SK-N-SH (cell line): ENCODE measurements at regions not wholly inside any gene's neighbourhood (a gene's known extent, or its start where the extent isn't known, plus 50 kb on each side); places are given as distances from the start of the nearest gene placed in this dataset.

Experiments used
- CTCF ChIA-PET: fragments of 300-600, 350-600 bp; formaldehyde crosslinking; extraction: SDS; loops from one replicate; lab custom pipeline; 2021; lab: Yijun Ruan, JAX
- POLR2A ChIA-PET: fragments of 350-600 bp; sonication (Branson Sonifier 250); formaldehyde crosslinking; extraction: SDS; loops from one replicate; lab custom pipeline; 2020; ENCODE audit warnings: antibody characterized with exemption, inconsistent platforms; lab: Yijun Ruan, JAX
- DNase-seq: peaks from one replicate; pipeline ENCODE4 v3.0.0; 2012
- H2AFZ ChIP-seq: fragments of 200-600 bp; sonication (generic); 2 replicates; pipeline ENCODE4 v1.8.1; 2016; ENCODE audit warnings: antibody characterized with exemption, mild to moderate bottlenecking, low read depth
- H3F3A ChIP-seq: fragments of 200-600 bp; sonication (generic); replicated peaks from 2 replicates; pipeline ENCODE3; 2016; ENCODE audit warnings: antibody characterized with exemption, mild to moderate bottlenecking; ENCODE audit not compliant: insufficient read depth
- H3K27ac ChIP-seq, 2 experiments: fragments of 200-500 bp in 1 of 2; fragments of 200-600 bp in 1 of 2; sonication (Bioruptor generic) in 1 of 2; sonication (generic), shearing (Covaris generic) in 1 of 2; 2 replicates each; pipeline versions ENCODE4 v1.5.1 to v1.6.1; 2014 to 2016; ENCODE audit warnings: low read depth in 2 of 2, inconsistent platforms in 1 of 2, low read length in 1 of 2, mild to moderate bottlenecking in 1 of 2, mixed read lengths in 1 of 2
- H3K27me3 ChIP-seq: fragments of 200-600 bp; sonication (generic), shearing (Covaris generic); 2 replicates; pipeline ENCODE4 v1.6.1; 2016; ENCODE audit warnings: mixed run types; ENCODE audit not compliant: insufficient read depth
- H3K36me3 ChIP-seq, 2 experiments: fragments of 200-500 bp in 1 of 2; fragments of 200-600 bp in 1 of 2; sonication (Bioruptor generic) in 1 of 2; sonication (generic) in 1 of 2; replicated peaks in 1 of 2; 2 replicates each; pipeline versions ENCODE3 to v1.5.1; 2014 to 2016; ENCODE audit warnings: low read length in 1 of 2, mild to moderate bottlenecking in 1 of 2; ENCODE audit not compliant: insufficient read depth in 2 of 2, control insufficient read depth in 1 of 2
- H3K4me1 ChIP-seq, 2 experiments: fragments of 200-500 bp in 1 of 2; fragments of 200-600 bp in 1 of 2; sonication (Bioruptor generic) in 1 of 2; sonication (generic), shearing (Covaris generic) in 1 of 2; 2 replicates each; pipeline versions ENCODE4 v1.5.1 to v1.6.1; 2014 to 2016; ENCODE audit warnings: low read depth in 1 of 2, low read length in 1 of 2, mixed run types in 1 of 2; ENCODE audit not compliant: insufficient read depth in 2 of 2, control insufficient read depth in 1 of 2
- H3K4me2 ChIP-seq: fragments of 200-600 bp; sonication (generic), shearing (Covaris generic); 2 replicates; pipeline ENCODE4 v1.6.1; 2017; ENCODE audit warnings: mixed run types
- H3K4me3 ChIP-seq, 2 experiments: fragments of 200-500 bp in 1 of 2; fragments of 200-600 bp in 1 of 2; sonication (Bioruptor generic) in 1 of 2; sonication (generic), shearing (Covaris generic) in 1 of 2; 2 replicates each; pipeline versions ENCODE4 v1.5.1 to v1.8.1; 2014 to 2016; ENCODE audit warnings: low read depth in 2 of 2, inconsistent platforms in 1 of 2, low read length in 1 of 2, mild to moderate bottlenecking in 1 of 2, mixed read lengths in 1 of 2, moderate library complexity in 1 of 2
- H3K79me2 ChIP-seq: fragments of 200-600 bp; sonication (generic); 2 replicates; pipeline ENCODE4 v1.8.1; 2017; ENCODE audit warnings: mild to moderate bottlenecking; ENCODE audit not compliant: insufficient read depth
- H3K9ac ChIP-seq: fragments of 200-600 bp; sonication (generic); 2 replicates; pipeline ENCODE4 v1.6.1; 2017; ENCODE audit warnings: mixed run types
- H3K9me2 ChIP-seq: fragments of 200-600 bp; sonication (generic); 2 replicates; pipeline ENCODE4 v1.6.1; 2017; ENCODE audit warnings: mixed run types
- H3K9me3 ChIP-seq: fragments of 200-600 bp; sonication (generic); 2 replicates; pipeline ENCODE4 v1.6.1; 2017; ENCODE audit warnings: mixed run types, mild to moderate bottlenecking, moderate library complexity
- H4K20me1 ChIP-seq: fragments of 200-600 bp; sonication (generic); 2 replicates; pipeline ENCODE4 v1.6.1; 2017; ENCODE audit warnings: mild to moderate bottlenecking, mixed run types; ENCODE audit not compliant: insufficient read depth
- CHD2 ChIP-seq: fragments of 150-350 bp; IDR thresholded peaks from 2 replicates; pipeline ENCODE4 v1.6.1; 2018; ENCODE audit warnings: low read length; ENCODE audit not compliant: partially characterized antibody
- CTCF ChIP-seq: fragments of 200-600 bp; sonication (generic); IDR thresholded peaks from 2 replicates; pipeline ENCODE4 v1.6.1; 2017; ENCODE audit warnings: antibody characterized with exemption, mild to moderate bottlenecking, moderate library complexity
- EP300 ChIP-seq, 2 experiments: IDR thresholded peaks; 2 replicates each; pipeline versions ENCODE4 v1.4.0 to v1.6.1; 2012; ENCODE audit warnings: borderline replicate concordance in 1 of 2, low read depth in 1 of 2, low read length in 1 of 2
- FOSL2 ChIP-seq: IDR thresholded peaks from 2 replicates; pipeline ENCODE4 v1.4.0; 2012; ENCODE audit warnings: low read depth, mild to moderate bottlenecking, moderate library complexity, borderline replicate concordance
- FOXM1 ChIP-seq: IDR thresholded peaks from 2 replicates; pipeline ENCODE4 v1.4.0; 2012; ENCODE audit warnings: low read depth, mild to moderate bottlenecking
- GATA2 ChIP-seq: sonication (generic); formaldehyde crosslinking; IDR thresholded peaks from 2 replicates; pipeline ENCODE4 v1.5.0; 2020; ENCODE audit warnings: mild to moderate bottlenecking, missing genetic modification reagents
- MAX ChIP-seq: IDR thresholded peaks from 2 replicates; pipeline ENCODE4 v1.4.0; 2012; ENCODE audit warnings: low read depth
- NFIC ChIP-seq: IDR thresholded peaks from 2 replicates; pipeline ENCODE4 v1.4.0; 2012; ENCODE audit warnings: borderline replicate concordance
- NRF1 ChIP-seq: IDR thresholded peaks from 2 replicates; pipeline ENCODE4 v1.6.1; 2012; ENCODE audit warnings: low read depth, mild to moderate bottlenecking, low read length
- POLR2AphosphoS5 ChIP-seq: IDR thresholded peaks from 2 replicates; pipeline ENCODE4 v1.6.1; 2012; ENCODE audit warnings: low read depth, low read length
- RAD21 ChIP-seq: IDR thresholded peaks from 2 replicates; pipeline ENCODE4 v1.6.1; 2012; ENCODE audit warnings: mild to moderate bottlenecking, low read length
- RFX5 ChIP-seq: IDR thresholded peaks from 2 replicates; pipeline ENCODE4 v1.6.1; 2012; ENCODE audit warnings: mild to moderate bottlenecking, improper control_type of control experiment, low read length
- RXRA ChIP-seq: IDR thresholded peaks from 2 replicates; pipeline ENCODE4 v1.4.0; 2012; ENCODE audit warnings: low read depth, mild to moderate bottlenecking, borderline replicate concordance
- SIN3A ChIP-seq: IDR thresholded peaks from 2 replicates; pipeline ENCODE4 v1.6.1; 2012; ENCODE audit warnings: low read depth, mild to moderate bottlenecking, low read length, moderate library complexity, borderline replicate concordance
- SMC3 ChIP-seq: IDR thresholded peaks from 2 replicates; pipeline ENCODE4 v1.6.1; 2012; ENCODE audit warnings: low read depth, low read length, improper control_type of control experiment
- TAF1 ChIP-seq: IDR thresholded peaks from 2 replicates; pipeline ENCODE4 v1.6.1; 2012; ENCODE audit warnings: low read depth, mild to moderate bottlenecking, low read length, moderate library complexity, borderline replicate concordance
- TEAD4 ChIP-seq: IDR thresholded peaks from 2 replicates; pipeline ENCODE4 v1.4.0; 2012; ENCODE audit warnings: mild to moderate bottlenecking, borderline replicate concordance; ENCODE audit not compliant: insufficient read depth
- USF2 ChIP-seq: fragments of 150-350 bp; IDR thresholded peaks from 2 replicates; pipeline ENCODE4 v1.6.1; 2017; ENCODE audit warnings: antibody characterized with exemption, low read length, low read depth, borderline replicate concordance
- YY1 ChIP-seq: IDR thresholded peaks from 2 replicates; pipeline ENCODE4 v1.4.0; 2012; ENCODE audit warnings: low read depth, mild to moderate bottlenecking
- ZBTB33 ChIP-seq: IDR thresholded peaks from 2 replicates; pipeline ENCODE4 v1.4.0; 2012; ENCODE audit warnings: low read depth, borderline replicate concordance
- WGBS: methylation state at CpG from one replicate; pipeline ENCODE4 v1.1.6; 2017; ENCODE audit warnings: low lambda C conversion rate; 5-methylcytosine and 5-hydroxymethylcytosine counted together

- no peak overlapping the region for H3K4me2 ChIP-seq
- TF ChIP-seq TEAD4 (no peak), SIN3A (no peak), NRF1 (no peak), POLR2AphosphoS5 (no peak), YY1 (no peak), ZBTB33 (no peak), FOSL2 (no peak), GATA2 (CRISPR knock-in tag) (no peak), CHD2 (no peak), NFIC (no peak), RFX5 (no peak), EP300 (IDR thresholded peaks at IDR 0.05; ENCODE audit: borderline replicate concordance in 1 of 2, low read depth in 1 of 2, low read length in 1 of 2) (no peak), RAD21 (no peak), CTCF (no peak), SMC3 (no peak), MAX (no peak), RXRA (no peak), TAF1 (no peak), USF2 (no peak), FOXM1 (no peak)
- TF ChIP-seq, all 33 proteins: peak for 0
- Histone ChIP-seq H3K27ac (no peak overlapping the region), H3K27me3 (no peaks in the 10 kb centered on the region), H3K9me2 (no peaks in the 10 kb centered on the region), H4K20me1 (no peaks in the 10 kb centered on the region), H3K36me3 (no peaks in the 10 kb centered on the region), H3K79me2 (no peaks in the 10 kb centered on the region), H3K4me3 (no peak overlapping the region), H3K9ac (no peak overlapping the region), H3K9me3 (no peaks in the 10 kb centered on the region), H3K4me1 (no peaks in the 10 kb centered on the region), H2AFZ (no peak overlapping the region), H3F3A (no peaks in the 10 kb centered on the region)
- WGBS, result 72% methylated on average over 5 of the region's 5 CpGs
- POLR2A ChIA-PET, result no interaction called here
- CTCF ChIA-PET, result no interaction called here
- no peak for DNase-seq
Measured at GRCh38 chr1:106173101-106173500, 883.4 kb upstream of the PRMT6 start.
